ENCODE measurements at regions not wholly inside any gene's neighbourhood (a gene's known extent, or its start where the extent isn't known, plus 50 kb on each side); places are given as distances from the start of the nearest gene placed in this dataset.
"Not testable (repeated sequence)": the region's sequence is repeated elsewhere in the genome, so short reads cannot be mapped to it uniquely, and the experiment has no call there.

GRCh38 chr4:77306496-77306895, 149.5 kb downstream of the CCNG2 start:
- DNase-seq = no peak

- DNase-seq = no peak
These were observed 151.8 kb downstream of the CCNG2 start for GRCh38 chr4:77308843-77309242.

- DNase-seq = no peak
These were observed 152.5 kb downstream of the CCNG2 start for GRCh38 chr4:77309496-77309895.

- no peak for DNase-seq
These were observed 153.9 kb downstream of the CCNG2 start for GRCh38 chr4:77310931-77311330.

- no peak for DNase-seq
These were observed 157.7 kb downstream of the CCNG2 start for GRCh38 chr4:77314697-77315096.

- no peak for DNase-seq
These were observed 170.1 kb downstream of the CCNG2 start for GRCh38 chr4:77327151-77327550.

- no peak for DNase-seq
These were observed 175.8 kb downstream of the CCNG2 start for GRCh38 chr4:77332696-77333270.

GRCh38 chr4:77336411-77337142, 179.6 kb downstream of the CCNG2 start:
- DNase-seq = no peak

GRCh38 chr4:77342170-77342810, 185.3 kb downstream of the CCNG2 start:
- DNase-seq = no peak

- DNase-seq = no peak
These were observed 187.0 kb downstream of the CCNG2 start for GRCh38 chr4:77344001-77344400.

GRCh38 chr4:77344784-77345183, 187.8 kb downstream of the CCNG2 start:
- DNase-seq = no peak

- DNase-seq = no peak
These were observed 190.5 kb downstream of the CCNG2 start for GRCh38 chr4:77347351-77347966.

GRCh38 chr4:77348815-77349214, 191.8 kb downstream of the CCNG2 start:
- no peak for DNase-seq

- DNase-seq = peak; percentile 47
These were observed 192.4 kb downstream of the CCNG2 start for GRCh38 chr4:77349364-77349763.

GRCh38 chr4:77349796-77350195, 192.8 kb downstream of the CCNG2 start:
- peak; percentile 12 for DNase-seq

- DNase-seq = no peak
These were observed 195.2 kb downstream of the CCNG2 start for GRCh38 chr4:77352192-77352591.

- DNase-seq = not testable (repeated sequence)
These were observed 196.8 kb downstream of the CCNG2 start for GRCh38 chr4:77353724-77354315.

- no peak for DNase-seq
These were observed 197.5 kb downstream of the CCNG2 start for GRCh38 chr4:77354550-77354949.

GRCh38 chr4:77355731-77356130, 198.7 kb downstream of the CCNG2 start:
- no peak for DNase-seq

GRCh38 chr4:77358315-77358928, 201.4 kb downstream of the CCNG2 start:
- DNase-seq = peak; percentile 9

- DNase-seq = no peak
These were observed 203.4 kb downstream of the CCNG2 start for GRCh38 chr4:77360451-77360850.

- DNase-seq = not testable (repeated sequence)
These were observed 209.9 kb downstream of the CCNG2 start for GRCh38 chr4:77366876-77367275.

Data from skin of body (tissue), 1 donor.